ENCODE measurements at regions not wholly inside any gene's neighbourhood (a gene's known extent, or its start where the extent isn't known, plus 50 kb on each side); places are given as distances from the start of the nearest gene placed in this dataset.

- no peak for TF ChIP-seq CTCF (conservative IDR thresholded peaks at IDR 0.05; ENCODE audit: low read length)
- TF ChIP-seq EZH2phosphoT487 (IDR thresholded peaks at IDR 0.05; ENCODE audit: borderline replicate concordance, low read depth, low read length), result no peak
- no peaks in the 10 kb centered on the region for H3K79me2 ChIP-seq (ENCODE audit: insufficient read depth, low read depth, low read length)
- no peak for DNase-seq (ENCODE audit: low spot score)
- no peak overlapping the region for H3K4me2 ChIP-seq (ENCODE audit: low read length)
- no peaks in the 10 kb centered on the region for H3K9me3 ChIP-seq (ENCODE audit: low read length)
- no peaks in the 10 kb centered on the region for H3K9me2 ChIP-seq (ENCODE audit: insufficient read depth, low read length)
- H2AFZ ChIP-seq (ENCODE audit: low read length), result no peak overlapping the region
- no peaks in the 10 kb centered on the region for H3K4me1 ChIP-seq (ENCODE audit: insufficient read depth, low read length, poor library complexity, severe bottlenecking)
- intact Hi-C loops (cut with micrococcal nuclease; ENCODE audit: unreplicated experiment), result no loop called here
- H3K36me3 ChIP-seq (ENCODE audit: insufficient read depth, low read length), result no peaks in the 10 kb centered on the region
- POLR2A ChIA-PET, result no interaction called here
- no peak overlapping the region for H3K27ac ChIP-seq (ENCODE audit: low read depth, low read length, poor library complexity, severe bottlenecking)
- no peak overlapping the region for H3K4me3 ChIP-seq (ENCODE audit: low read depth, low read length, poor library complexity, severe bottlenecking)
- no TSS peak for BruUV-seq (replicated peaks)
- H4K20me1 ChIP-seq (ENCODE audit: insufficient read depth, low read length), result no peaks in the 10 kb centered on the region
- CTCF ChIA-PET (ENCODE audit: unreplicated experiment), result no interaction called here
Measured at GRCh38 chr14:38623661-38624060, 367.8 kb upstream of the CLEC14A start.

DNA sequence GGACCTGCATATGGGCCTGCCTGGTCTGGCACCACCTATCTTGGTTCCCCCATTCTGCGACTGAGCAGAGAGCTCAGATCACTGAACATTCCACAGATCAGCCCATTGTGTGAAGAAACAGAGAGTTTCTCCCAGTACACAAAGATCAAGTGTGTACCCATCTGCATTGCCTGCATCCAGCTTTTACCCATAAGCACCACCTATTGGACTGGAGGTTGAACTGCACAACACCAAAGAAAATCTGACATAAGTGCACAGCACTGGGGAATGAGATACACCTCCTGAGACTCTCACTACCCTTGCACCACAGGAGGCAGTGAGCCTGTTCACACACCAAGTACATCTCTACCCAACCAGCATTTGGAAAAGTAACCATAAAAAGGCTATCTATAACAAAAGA is 362.6 kb upstream of the CLEC14A start:
- Histone ChIP-seq H3K36me3 (ENCODE audit: insufficient read depth, low read length) (no peaks in the 10 kb centered on the region), H3K9me3 (ENCODE audit: low read length) (no peaks in the 10 kb centered on the region), H3K27ac (ENCODE audit: low read depth, low read length, poor library complexity, severe bottlenecking) (no peak overlapping the region), H3K79me2 (ENCODE audit: insufficient read depth, low read depth, low read length) (no peaks in the 10 kb centered on the region), H2AFZ (ENCODE audit: low read length) (no peak overlapping the region), H3K4me3 (ENCODE audit: low read depth, low read length, poor library complexity, severe bottlenecking) (no peak overlapping the region), H3K4me2 (ENCODE audit: low read length) (no peak overlapping the region), H4K20me1 (ENCODE audit: insufficient read depth, low read length) (no peaks in the 10 kb centered on the region), H3K9me2 (ENCODE audit: insufficient read depth, low read length) (no peaks in the 10 kb centered on the region; the same call in 1 of the 2 replicates), H3K4me1 (ENCODE audit: insufficient read depth, low read length, poor library complexity, severe bottlenecking) (no peaks in the 10 kb centered on the region)
- BruUV-seq (replicated peaks), result no TSS peak
- DNase-seq (ENCODE audit: low spot score), result peak; percentile 11
- ChIA-PET POLR2A (interaction anchor here (0.6 to 0.7 kb wide), 3 partner anchors 43 to 369 kb away, joined by 3 to 4 read pairs (median 3); no protein-coding TSS in a partner anchor), CTCF (ENCODE audit: unreplicated experiment) (no interaction called here)
- intact Hi-C loops (cut with micrococcal nuclease; ENCODE audit: unreplicated experiment), result loop anchor here (10.0 kb wide), 1 partner anchor 714 kb away; no protein-coding TSS in a partner anchor
- TF ChIP-seq EZH2phosphoT487 (IDR thresholded peaks at IDR 0.05; ENCODE audit: borderline replicate concordance, low read depth, low read length), result no peak
- TF ChIP-seq CTCF (conservative IDR thresholded peaks at IDR 0.05; ENCODE audit: low read length), result peak; percentile 67

GRCh38 chr14:38616959-38617358 is 361.1 kb upstream of the CLEC14A start:
- Histone ChIP-seq H3K4me1 (ENCODE audit: insufficient read depth, low read length, poor library complexity, severe bottlenecking) (no peaks in the 10 kb centered on the region), H3K4me2 (ENCODE audit: low read length) (no peak overlapping the region), H3K27ac (ENCODE audit: low read depth, low read length, poor library complexity, severe bottlenecking) (no peak overlapping the region), H3K4me3 (ENCODE audit: low read depth, low read length, poor library complexity, severe bottlenecking) (no peak overlapping the region), H3K36me3 (ENCODE audit: insufficient read depth, low read length) (no peaks in the 10 kb centered on the region), H4K20me1 (ENCODE audit: insufficient read depth, low read length) (no peaks in the 10 kb centered on the region), H3K9me3 (ENCODE audit: low read length) (no peaks in the 10 kb centered on the region), H3K79me2 (ENCODE audit: insufficient read depth, low read depth, low read length) (no peaks in the 10 kb centered on the region), H3K9me2 (ENCODE audit: insufficient read depth, low read length) (no peaks in the 10 kb centered on the region; the same call in 1 of the 2 replicates), H2AFZ (ENCODE audit: low read length) (no peak overlapping the region)
- no peak for TF ChIP-seq EZH2phosphoT487 (IDR thresholded peaks at IDR 0.05; ENCODE audit: borderline replicate concordance, low read depth, low read length)
- TF ChIP-seq CTCF (conservative IDR thresholded peaks at IDR 0.05; ENCODE audit: low read length), result no peak
- DNase-seq (ENCODE audit: low spot score), result no peak
- intact Hi-C loops (cut with micrococcal nuclease; ENCODE audit: unreplicated experiment), result loop anchor here (10.0 kb wide), 1 partner anchor 712 kb away; no protein-coding TSS in a partner anchor
- ChIA-PET CTCF (ENCODE audit: unreplicated experiment) (no interaction called here), POLR2A (no interaction called here)
- no TSS peak for BruUV-seq (replicated peaks)

All from OCI-LY7 (cell line).